HG02623 (cell line): ENCODE measurements at regions not wholly inside any gene's neighbourhood (a gene's known extent, or its start where the extent isn't known, plus 50 kb on each side); places are given as distances from the start of the nearest gene placed in this dataset.
"Not testable (repeated sequence)": the region's sequence is repeated elsewhere in the genome, so short reads cannot be mapped to it uniquely, and the experiment has no call there.

Experiments used
- ATAC-seq: cut with Tn5 transposase; IDR thresholded peaks from one replicate; pipeline ENCODE4 v1.9.1; 2021; ENCODE audit warnings: moderate library complexity; ENCODE audit not compliant: unreplicated experiment

DNA sequence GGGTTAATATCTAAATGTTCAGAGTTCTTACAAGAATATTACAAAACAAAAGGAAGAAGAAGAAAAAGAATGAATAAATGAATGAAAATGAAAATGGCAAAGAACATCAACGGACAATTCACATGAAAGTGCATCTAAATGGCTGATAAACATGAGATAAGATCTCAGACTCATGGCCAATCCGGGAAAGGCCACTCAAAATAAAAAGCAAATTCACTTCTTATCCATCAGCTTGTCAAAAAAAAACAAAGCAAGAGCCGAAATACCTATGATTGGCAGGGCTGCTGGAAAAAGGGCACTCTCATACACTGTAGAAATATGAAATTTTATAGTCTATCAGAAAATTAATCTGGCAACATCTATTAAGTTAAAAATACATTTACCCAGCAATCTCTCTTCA, 103.6 kb upstream of the EDEM3 start:
- ATAC-seq, result no peak

DNA sequence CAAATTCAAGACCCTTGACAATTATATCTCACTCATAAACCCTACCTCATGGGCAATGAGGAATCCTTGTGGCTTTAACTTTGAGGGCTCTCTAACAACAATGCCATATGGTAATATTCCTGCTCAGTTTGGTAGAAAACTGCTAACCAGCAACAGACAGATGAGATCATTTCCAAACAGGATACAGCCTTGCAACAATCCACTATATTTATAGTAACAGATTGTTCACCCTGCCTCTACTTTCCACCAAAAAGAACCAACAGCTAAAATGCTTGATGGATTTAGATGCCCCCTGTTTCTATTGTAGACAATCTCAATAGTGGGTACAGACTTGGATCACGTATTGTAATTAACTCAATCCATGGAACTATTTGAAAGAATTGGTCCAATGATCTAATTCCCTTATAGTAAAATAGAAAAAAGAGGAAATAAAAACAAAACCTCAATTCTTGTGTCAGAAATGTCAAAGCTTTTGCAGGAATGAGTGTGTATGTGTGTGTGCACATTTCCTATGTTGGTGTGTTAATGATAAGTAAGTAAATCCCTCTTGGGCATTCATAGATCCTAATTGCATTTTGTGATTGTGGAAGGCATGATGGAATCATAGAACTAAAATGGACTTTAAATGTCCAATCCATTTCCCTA, 100.0 kb upstream of the EDEM3 start:
- no peak for ATAC-seq

DNA sequence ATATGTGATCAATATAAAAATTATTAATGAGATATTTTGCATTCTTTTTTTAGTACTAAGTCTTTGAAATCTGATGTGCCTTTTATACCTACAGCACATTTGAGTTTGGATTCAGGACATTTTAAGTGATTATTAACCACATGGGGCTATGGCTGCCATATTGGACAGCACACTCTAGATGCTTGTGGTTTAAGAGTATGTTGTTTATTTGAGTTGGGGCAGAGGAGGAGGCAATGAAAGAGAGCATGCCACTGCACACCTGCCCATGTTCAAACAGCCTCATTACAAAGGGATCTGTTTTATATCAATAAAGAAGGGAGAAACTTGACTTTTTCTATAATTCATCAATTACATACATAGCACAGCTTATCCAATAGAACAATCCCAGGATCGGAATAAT, 99.4 kb upstream of the EDEM3 start:
- ATAC-seq, result no peak

DNA sequence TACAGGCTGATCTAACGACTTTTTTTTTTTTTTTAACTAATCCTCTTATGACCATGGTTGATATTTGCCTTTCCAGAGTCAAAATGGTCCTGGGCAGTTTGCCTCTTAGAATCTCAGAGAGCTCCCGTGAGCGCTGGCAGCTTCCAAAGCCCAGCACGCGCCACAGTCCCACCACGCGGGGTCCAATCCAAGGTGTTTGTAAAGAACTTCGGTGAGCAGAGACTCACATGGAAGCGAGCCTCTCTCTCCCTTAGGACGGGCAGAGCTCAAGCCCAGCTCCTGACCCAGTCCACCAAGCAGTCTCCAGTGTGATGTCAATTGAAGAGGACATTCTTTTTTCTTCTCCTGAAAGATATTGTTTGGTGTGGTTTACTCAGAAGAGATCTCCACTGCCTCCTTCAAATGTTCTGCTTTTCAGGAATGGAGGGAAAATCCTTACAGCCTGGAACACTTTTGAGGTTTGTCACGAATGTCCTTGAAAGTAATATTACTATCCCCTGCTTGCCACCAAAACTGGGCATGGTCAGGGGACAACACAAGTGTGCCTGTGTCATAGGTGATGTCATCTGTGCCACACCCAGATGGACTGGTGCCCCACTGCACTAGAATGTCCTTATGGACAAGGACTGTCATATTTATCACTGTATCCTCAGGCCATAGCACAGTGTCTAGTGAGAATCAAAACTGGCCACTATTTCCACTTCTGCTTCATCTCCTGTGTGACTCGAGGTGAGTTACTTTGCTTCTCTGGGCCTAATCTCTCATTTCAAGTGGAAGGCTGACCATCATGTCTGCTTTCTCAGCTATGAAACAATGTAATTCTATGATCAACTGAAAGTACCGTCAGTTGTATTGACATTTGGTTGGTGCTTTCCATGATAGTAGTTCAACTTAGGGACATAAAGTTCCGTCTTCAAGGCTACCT, 97.4 kb upstream of the EDEM3 start:
- no peak for ATAC-seq

DNA sequence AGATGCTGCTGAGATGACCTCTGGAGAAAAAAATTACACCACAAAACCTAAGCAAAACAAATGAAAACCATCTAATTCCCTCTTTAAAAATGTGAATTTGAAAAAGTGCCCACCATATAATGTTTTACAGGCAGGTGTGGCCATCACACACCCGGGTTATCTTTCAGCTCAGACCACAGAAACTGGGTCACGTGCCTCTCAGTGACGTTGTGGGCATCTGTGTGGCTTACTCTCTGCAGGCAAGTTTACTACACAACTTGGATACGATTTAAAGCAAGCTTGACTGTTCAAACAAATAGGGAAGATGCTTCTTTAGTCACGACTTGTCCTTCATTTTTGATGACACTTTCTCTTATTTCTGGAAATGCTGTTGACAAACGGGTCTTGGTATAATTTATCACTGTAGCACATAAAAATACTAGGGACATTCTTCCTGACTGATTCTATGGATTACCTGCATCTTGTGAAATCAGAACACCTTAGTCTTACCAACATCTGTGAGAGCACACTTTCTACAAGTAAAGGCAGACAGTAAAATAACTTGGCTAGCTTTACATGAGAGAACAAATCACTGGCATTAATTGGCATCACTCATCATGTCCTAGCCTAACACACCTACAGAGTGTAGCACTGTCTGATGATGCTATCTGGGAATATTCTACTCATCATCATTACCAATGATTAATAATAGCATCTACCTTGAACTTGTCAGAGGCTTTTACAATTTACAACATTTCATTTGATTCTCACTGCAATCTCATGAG, 89.3 kb upstream of the EDEM3 start:
- ATAC-seq, result peak; percentile 99

DNA sequence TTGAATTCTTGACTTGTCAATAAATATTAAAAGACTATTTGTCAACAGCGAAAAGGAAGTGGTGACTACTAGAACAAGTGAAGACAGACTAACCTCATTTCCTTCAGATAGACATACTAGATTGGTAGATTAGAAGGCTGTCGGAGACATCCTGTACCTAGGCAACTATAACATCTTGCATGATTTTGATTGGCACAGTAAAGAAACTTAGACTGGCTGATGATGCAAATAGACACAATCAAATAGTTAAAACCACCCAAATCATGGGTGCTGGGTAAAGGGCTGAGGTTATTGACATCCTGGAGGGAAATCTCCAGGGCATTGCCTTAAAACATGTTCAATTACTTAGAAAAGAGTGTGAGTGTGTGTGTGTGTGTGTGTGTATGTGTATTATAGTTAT, 85.9 kb upstream of the EDEM3 start:
- no peak for ATAC-seq

DNA sequence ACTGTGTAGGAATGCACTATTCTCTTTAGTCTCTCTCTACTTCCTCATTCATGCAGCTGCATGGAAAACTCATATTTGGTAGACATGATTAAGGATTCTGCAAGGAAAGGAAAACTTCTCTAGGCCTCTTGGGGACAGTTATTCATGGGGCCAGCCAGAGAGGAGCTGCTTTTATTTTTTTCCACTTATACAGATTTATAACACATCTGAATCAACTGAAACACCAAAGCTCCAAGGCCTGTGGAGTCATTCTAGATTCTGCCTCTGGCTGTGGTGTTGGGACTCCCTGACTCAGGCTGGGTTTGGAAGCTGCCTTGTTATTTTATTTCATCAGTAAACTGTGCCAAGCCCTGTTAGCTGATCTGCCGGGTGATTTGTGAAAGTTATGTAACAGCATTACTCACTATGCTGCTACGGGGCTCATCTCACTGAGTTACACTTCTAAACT, 83.9 kb upstream of the EDEM3 start:
- no peak for ATAC-seq

DNA sequence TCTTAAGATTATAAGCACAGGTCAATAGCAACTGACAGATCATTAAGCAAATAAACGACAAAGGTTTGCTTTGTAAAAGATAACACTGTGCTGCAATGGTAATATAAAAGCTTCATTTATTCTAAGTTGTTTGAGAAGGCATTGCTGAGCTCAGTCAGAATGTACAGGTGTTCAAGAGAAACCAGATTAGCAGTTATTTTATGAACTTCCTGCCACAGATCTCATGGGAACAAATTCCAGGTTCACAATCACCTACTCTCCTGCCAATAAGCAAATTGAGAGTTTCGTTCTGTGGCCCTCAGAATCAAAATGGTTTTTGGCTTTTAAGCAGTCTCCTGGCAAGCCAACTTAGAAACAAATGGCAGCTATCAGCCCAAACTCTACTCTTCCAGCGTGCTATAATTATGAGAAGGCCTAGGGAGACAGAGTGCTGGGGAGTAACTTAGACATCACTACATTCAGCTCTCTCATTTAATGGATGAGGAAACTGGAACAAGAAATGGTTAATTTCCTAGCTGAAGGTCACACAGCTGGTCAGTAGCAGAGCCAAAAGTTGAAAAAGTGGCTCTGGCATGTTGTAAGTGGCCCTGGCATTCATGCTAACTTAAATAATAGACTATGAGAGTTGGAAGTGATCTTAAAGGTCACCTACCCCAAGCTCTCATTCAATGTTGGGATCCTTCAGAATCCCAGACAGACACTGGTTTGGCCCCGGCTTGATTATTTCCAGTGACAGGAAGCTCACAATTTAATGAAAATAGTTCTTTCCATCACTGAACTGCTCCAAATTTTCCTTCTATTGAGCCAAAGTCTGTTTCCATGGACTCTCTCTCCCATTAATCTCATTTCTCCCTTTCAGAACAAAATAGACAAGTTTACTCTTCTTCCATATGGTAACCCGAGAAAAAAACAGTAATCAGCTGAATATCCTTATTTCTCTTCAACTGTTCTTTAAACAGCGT, 82.6 kb upstream of the EDEM3 start:
- ATAC-seq, result no peak

DNA sequence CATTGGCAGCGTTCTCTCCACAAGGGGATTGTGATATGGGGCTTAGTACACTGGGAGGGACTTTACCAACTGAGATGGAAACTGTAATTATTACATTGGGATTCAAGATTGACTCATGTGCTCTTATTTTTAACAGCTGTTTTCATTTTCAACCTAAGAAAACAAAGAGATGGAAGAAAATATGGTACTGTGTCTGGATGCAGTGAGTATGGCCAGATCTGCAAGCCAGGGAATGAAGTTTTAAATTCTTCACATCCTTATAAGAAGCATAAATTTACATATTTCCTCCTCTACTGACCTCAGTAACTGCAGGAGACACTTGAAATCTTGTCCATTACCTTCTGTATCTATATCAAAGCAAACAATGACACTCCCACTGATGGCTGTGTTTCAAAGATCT, 81.5 kb upstream of the EDEM3 start:
- no peak for ATAC-seq

DNA sequence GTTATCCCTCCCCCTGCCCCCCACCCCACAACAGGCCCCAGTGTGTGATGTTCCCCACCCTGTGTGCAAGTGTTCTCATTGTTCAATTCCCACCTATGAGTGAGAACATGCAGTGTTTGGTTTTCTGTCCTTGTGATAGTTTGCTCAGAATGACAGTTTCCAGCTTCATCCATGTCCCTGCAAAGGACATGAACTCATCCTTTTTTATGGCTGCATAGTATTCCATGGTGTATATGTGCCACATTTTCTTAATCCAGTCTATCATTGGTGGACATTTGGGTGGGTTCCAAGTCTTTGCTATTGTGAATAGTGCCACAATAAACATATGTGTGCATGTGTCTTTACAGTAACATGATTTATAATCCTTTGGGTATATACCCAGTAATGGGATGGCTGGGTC, 79.3 kb upstream of the EDEM3 start:
- not testable (repeated sequence) for ATAC-seq

DNA sequence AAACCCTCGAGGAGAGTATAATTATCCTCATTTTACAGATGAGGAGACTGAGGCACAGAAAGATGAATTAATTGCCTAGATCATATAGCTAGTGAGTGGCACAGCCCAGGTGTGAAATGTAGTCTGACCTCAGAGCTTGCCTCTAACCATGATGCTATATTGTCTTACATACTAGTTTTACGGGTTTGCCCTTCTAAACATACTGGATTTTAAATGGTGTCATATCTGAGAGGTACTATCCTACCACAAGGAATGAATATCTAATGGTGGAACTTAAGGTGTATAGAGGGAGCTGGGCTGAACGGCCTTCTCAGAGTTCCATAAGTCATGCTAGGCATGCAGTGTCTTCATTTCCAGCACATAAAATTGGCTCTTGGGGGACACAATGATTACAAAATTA, 77.9 kb upstream of the EDEM3 start:
- ATAC-seq, result no peak

DNA sequence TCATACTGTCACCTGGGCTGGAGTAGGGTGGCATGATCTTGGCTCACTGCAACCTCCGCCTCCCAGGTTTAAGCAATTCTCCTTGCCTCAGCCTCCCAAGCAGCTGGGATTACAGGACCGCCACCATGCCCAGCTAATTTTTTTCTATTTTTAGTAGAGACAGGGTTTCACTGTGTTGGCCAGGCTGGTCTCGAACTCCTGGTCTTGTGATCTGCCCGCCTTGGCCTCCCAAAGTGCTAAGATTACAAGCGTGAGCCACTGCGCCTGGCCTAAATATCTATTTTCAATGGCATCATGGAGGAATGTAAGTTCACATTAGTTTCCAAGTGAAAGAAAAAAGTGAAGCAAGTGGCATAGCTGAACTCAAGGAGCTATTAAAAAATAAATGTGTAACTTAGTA, 74.8 kb upstream of the EDEM3 start:
- not testable (repeated sequence) for ATAC-seq

DNA sequence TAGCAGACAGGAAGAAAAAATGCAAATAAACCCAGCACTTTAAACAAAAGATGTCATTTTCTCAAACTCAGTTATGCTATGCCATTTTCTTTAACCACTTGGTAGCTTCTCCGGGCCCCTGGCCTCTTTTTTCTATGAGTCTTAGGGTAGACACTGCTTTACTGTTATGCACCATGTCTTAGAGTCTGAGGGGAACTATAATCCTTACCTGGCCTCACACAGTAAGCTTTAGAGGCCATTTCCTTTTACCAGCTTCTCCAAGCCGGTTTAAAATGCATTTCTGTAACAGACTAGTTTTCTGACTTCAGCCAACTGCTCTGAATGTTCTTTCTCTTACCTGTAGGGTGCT, 73.7 kb upstream of the EDEM3 start:
- ATAC-seq, result no peak

DNA sequence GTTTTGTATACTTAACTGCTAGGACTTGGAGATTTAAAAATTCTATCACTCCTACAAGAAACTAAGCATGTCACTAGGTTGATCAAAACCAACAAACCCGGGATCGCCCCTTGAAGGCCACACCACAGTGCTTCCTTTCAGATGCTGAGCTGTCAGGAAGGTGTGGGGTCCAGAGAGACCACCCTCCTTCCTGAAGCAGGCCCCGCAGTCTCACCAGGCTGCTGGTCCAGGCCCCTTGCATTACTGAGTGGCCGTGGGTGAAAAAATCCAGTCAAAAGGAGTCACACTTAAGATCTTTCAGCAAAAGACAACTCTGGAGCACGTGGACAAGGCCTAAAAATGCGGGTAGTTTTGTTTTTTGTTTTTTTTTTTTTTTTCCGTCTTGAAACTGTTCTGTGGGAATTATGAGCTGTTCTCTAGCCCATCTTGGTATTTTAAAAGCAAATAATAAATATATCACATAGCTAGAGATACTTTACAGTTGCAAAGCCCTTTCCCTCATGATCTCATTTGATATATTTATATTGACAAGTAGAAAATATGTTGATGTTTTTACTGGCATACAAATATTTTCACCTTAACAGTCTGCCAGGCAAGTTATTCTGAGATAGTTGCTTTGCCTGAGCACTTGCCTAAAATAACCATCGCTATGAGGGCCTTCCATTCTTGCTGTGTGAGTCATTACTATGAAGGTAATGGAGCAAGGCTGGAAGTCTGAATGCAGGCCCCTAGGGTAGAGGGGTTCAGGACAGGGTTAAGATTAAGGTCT, 73.1 kb upstream of the EDEM3 start:
- no peak for ATAC-seq

DNA sequence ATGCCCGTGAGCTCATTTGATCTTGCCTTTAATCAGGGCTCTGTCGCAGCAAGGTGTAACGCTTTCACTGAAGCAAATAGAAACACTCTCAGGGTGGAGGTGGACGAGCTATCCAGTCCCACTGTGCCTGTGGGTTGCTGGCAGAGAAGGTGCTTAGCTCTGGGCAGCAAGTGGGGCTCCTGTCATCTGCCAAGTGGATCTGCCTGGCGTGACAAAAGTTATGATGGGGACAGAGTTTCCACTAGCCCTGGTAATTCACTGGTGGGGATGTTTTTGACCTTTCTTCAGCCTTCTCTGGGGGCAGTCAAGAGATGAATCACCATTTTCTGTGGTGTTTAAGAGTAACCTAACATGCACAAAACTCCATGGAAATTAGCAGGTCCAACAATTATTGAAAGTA, 71.3 kb upstream of the EDEM3 start:
- ATAC-seq, result no peak

DNA sequence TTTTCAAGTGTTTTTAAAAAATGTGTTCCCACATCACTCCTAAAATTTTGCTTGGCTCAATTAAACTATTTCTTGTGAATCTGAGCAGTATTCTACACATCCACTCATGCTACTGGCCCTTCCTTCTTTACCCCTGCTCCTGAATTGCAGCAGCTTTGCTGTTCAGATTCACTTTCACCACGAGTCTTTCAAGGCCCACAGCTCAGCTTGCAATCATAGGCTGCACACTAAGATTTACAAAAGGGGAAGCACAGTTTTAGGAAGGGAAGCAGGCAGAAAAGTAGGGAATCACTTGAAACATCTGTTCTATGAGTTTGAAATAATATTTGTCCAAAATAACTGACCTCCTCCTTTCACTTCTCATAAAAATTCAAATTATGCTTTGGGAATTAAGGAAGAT, 70.9 kb upstream of the EDEM3 start:
- ATAC-seq, result no peak

DNA sequence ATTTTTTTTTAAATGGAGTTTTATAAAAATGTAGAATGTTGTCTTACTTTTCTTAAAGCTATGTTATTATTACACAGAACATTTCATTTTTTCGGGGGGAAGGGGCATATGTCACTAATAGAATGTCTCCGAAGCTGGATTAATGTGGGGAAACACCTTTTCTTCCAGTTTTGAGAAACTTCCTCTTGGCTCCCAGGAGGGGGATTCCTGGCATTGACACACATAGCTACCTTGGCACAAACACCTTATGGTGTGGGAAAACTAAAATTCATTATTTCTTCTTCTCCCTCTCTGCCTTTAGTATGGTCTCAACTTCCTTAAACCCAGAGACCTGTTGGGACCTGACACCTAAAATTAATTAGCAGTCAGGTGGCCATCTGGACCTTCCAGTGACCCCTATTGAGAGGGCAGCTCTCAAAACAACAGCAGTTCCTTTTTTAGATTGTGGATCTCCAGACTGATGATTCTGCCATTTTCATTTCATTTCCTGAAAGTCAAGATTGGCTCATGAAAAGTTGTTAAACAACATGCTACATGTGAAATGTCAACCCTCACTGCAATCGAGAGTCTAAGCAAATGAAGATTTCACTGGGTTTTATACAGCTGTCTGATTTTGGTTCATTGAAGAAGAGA, 70.1 kb upstream of the EDEM3 start:
- ATAC-seq, result no peak

DNA sequence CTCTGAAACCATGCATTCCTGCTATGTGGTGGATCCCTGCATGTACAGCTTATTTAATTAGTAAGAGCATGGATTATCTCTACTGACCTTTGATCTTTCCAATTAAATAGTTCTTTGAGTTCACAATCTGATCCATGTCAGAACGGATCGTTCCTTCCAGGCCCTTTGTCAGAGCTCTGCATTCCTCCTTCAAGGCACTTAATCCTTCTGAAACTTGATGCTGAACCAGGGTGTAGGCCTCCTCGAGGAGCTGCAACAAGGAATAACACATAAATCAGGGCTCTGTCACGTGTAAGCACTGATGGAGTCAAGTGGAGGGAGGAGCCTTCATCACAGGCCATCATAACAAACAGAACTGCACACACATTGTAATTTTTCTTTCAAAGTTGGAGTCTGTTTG, 68.4 kb upstream of the EDEM3 start:
- no peak for ATAC-seq

DNA sequence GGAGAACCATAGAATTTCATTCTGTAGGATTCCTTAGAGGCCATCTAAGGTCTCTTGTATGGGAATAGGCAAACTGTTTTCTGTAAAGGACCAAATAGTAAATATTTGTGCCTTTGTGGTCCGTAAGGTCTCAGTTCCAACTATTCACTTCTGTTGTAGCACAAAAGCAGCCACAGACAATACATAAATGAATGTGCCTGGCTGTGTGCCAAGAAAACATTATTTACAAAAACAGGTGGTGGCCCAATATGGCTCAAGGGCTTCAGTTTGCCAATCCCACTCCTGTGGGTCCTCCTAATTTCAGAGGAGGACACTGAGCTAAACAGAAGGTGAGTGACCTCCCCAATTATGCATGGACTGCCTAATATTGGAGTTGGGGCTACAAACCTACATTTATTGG, 67.6 kb upstream of the EDEM3 start:
- ATAC-seq, result no peak
